T-cell (primary cell): ENCODE measurements at regions not wholly inside any gene's neighbourhood (a gene's known extent, or its start where the extent isn't known, plus 50 kb on each side); places are given as distances from the start of the nearest gene placed in this dataset.

Experiments used
- ATAC-seq, 4 experiments: fragments of 200-7000 bp in 3 of 4; fragments of 150-1000 bp in 1 of 4; cut with Tn5 transposase; replicated peaks in 1 of 4; 1 replicate in 3 of 4; 2 replicates in 1 of 4; pipeline ENCODE4 v1.10.0; 2021; ENCODE audit warnings: moderate library complexity in 3 of 4, mild to moderate bottlenecking in 2 of 4, moderate number of reproducible peaks in 1 of 4
- CTCF ChIA-PET, 2 donors: fragments of 300-600 bp; sonication (Branson Sonifier 250); formaldehyde crosslinking; loops; one replicate each; lab custom pipeline; 2022; ENCODE audit warnings: antibody characterized with exemption in 2 of 2; lab: Charles Lee
- POLR2A ChIA-PET, 2 donors: fragments of 300-600 bp; sonication (Branson Sonifier 250); formaldehyde crosslinking; loops; one replicate each; lab custom pipeline; 2022; ENCODE audit warnings: antibody characterized with exemption in 2 of 2; lab: Charles Lee
- DNase-seq, 35 experiments: peaks; one replicate each; pipeline versions ENCODE4 v3.0.0 to v3.0.0-alpha.2; 2013 to 2023
- H3K27ac ChIP-seq: one replicate; pipeline ENCODE4 v1.5.1; 2013; ENCODE audit warnings: low read length
- H3K27me3 ChIP-seq, 2 experiments: replicated peaks in 1 of 2; 1 replicate in 1 of 2; 2 replicates in 1 of 2; pipeline versions ENCODE4 v1.6.1 to v1.7.0; 2013; ENCODE audit warnings: low read length in 1 of 2, mixed read lengths in 1 of 2; ENCODE audit not compliant: control insufficient read depth in 2 of 2, insufficient read depth in 2 of 2; ENCODE audit errors: extremely low read depth in 1 of 2
- H3K36me3 ChIP-seq, 2 donors: 1 replicate in 1 of 2; 2 replicates in 1 of 2; pipeline versions ENCODE4 v1.6.1 to v1.7.0; 2013; ENCODE audit warnings: low read length in 1 of 2; ENCODE audit not compliant: control insufficient read depth in 2 of 2, insufficient read depth in 1 of 2; ENCODE audit errors: extremely low read depth in 1 of 2
- H3K4me1 ChIP-seq, 2 experiments: 1 replicate in 1 of 2; 2 replicates in 1 of 2; pipeline versions ENCODE4 v1.6.1 to v1.7.0; 2013; ENCODE audit warnings: low read length in 2 of 2, mixed read lengths in 1 of 2; ENCODE audit not compliant: insufficient read depth in 2 of 2, control insufficient read depth in 1 of 2; ENCODE audit errors: extremely low read depth in 1 of 2
- H3K4me3 ChIP-seq, 2 donors: 1 replicate in 1 of 2; 2 replicates in 1 of 2; pipeline versions ENCODE4 v1.5.1 to v1.7.0; 2013; ENCODE audit warnings: mild to moderate bottlenecking in 2 of 2, low read length in 1 of 2, moderate library complexity in 1 of 2; ENCODE audit not compliant: control insufficient read depth in 1 of 2; ENCODE audit errors: extremely low read depth in 1 of 2
- H3K9me3 ChIP-seq: 2 replicates; pipeline ENCODE4 v1.7.0; 2013
- H3K27ac Mint-ChIP-seq, 2 donors: one replicate each; pipeline ENCODE4 v1.8.0; 2020 to 2021; ENCODE audit warnings: mild to moderate bottlenecking in 2 of 2, mixed read lengths in 2 of 2
- H3K27me3 Mint-ChIP-seq, 2 donors: one replicate each; pipeline ENCODE4 v1.8.0; 2021 to 2022; ENCODE audit warnings: mixed read lengths in 2 of 2
- H3K36me3 Mint-ChIP-seq: one replicate; pipeline ENCODE4 v1.8.0; 2021; ENCODE audit warnings: mixed read lengths
- H3K4me1 Mint-ChIP-seq, 3 donors: one replicate each; pipeline ENCODE4 v1.8.0; 2020 to 2022; ENCODE audit warnings: mixed read lengths in 3 of 3, mild to moderate bottlenecking in 1 of 3
- H3K4me3 Mint-ChIP-seq, 3 donors: one replicate each; pipeline ENCODE4 v1.8.0; 2020 to 2022; ENCODE audit warnings: mild to moderate bottlenecking in 3 of 3, mixed read lengths in 3 of 3, moderate library complexity in 3 of 3
- H3K9me3 Mint-ChIP-seq, 3 donors: one replicate each; pipeline ENCODE4 v1.8.0; 2020 to 2022; ENCODE audit warnings: mixed read lengths in 3 of 3
- WGBS: methylation state at CpG from one replicate; pipeline ENCODE4 v1.1.5; 2013; ENCODE audit warnings: missing lambda C conversion rate; ENCODE audit not compliant: insufficient coverage; 5-methylcytosine and 5-hydroxymethylcytosine counted together

- Mint-ChIP-seq H3K27me3 (no peaks in the 10 kb centered on the region), H3K4me1 (no peaks in the 10 kb centered on the region), H3K9me3 (peaks cover 2 to 23% (median 9%) of the 10 kb centered on the region in 3 donors), H3K27ac (no peak overlapping the region), H3K36me3 (no peaks in the 10 kb centered on the region), H3K4me3 (no peak overlapping the region)
- H3K27me3 ChIP-seq = no peaks in the 10 kb centered on the region
- H3K36me3 ChIP-seq = no peaks in the 10 kb centered on the region
- H3K27ac ChIP-seq = no peak overlapping the region
- ChIA-PET POLR2A (no interaction called here), CTCF (no interaction called here)
- H3K4me3 ChIP-seq = no peak overlapping the region
- DNase-seq (no peak), ATAC-seq (no peak)
- 81% methylated on average over 5 of the region's 8 CpGs for WGBS
- no peaks in the 10 kb centered on the region for H3K4me1 ChIP-seq
- no peaks in the 10 kb centered on the region for H3K9me3 ChIP-seq
These were observed 1143.2 kb upstream of the CDH6 start for GRCh38 chr5:30050056-30050815.

GRCh38 chr5:30042677-30043076 lies 1150.8 kb upstream of the CDH6 start:
- DNase-seq (no peak), ATAC-seq (no peak)
- Mint-ChIP-seq H3K4me1 (no peaks in the 10 kb centered on the region), H3K9me3 (peaks cover 11 to 18% (median 12%) of the 10 kb centered on the region in 3 donors), H3K27ac (no peak overlapping the region), H3K27me3 (no peaks in the 10 kb centered on the region), H3K4me3 (no peak overlapping the region), H3K36me3 (no peaks in the 10 kb centered on the region)
- CTCF ChIA-PET = no interaction called here
- Histone ChIP-seq H3K27me3 (no peaks in the 10 kb centered on the region), H3K9me3 (no peaks in the 10 kb centered on the region), H3K4me3 (no peak overlapping the region), H3K36me3 (no peaks in the 10 kb centered on the region), H3K4me1 (no peaks in the 10 kb centered on the region), H3K27ac (no peak overlapping the region)
- POLR2A ChIA-PET = no interaction called here
- 85% methylated on average over 10 of the region's 10 CpGs for WGBS

GRCh38 chr5:30041831-30042385 lies 1151.6 kb upstream of the CDH6 start:
- ATAC-seq (no peak), DNase-seq (no peak)
- H3K27me3 Mint-ChIP-seq = no peaks in the 10 kb centered on the region
- H3K9me3 ChIP-seq = no peaks in the 10 kb centered on the region
- ChIA-PET CTCF (no interaction called here), POLR2A (no interaction called here)
- 74% methylated on average over 7 of the region's 7 CpGs for WGBS
- no peak overlapping the region for H3K27ac ChIP-seq
- no peaks in the 10 kb centered on the region for H3K4me1 Mint-ChIP-seq
- no peaks in the 10 kb centered on the region for H3K4me1 ChIP-seq
- H3K9me3 Mint-ChIP-seq = peaks cover 10 to 15% (median 11%) of the 10 kb centered on the region in 3 donors
- H3K36me3 Mint-ChIP-seq = no peaks in the 10 kb centered on the region
- H3K27me3 ChIP-seq = no peaks in the 10 kb centered on the region
- no peak overlapping the region for H3K4me3 ChIP-seq
- H3K36me3 ChIP-seq = no peaks in the 10 kb centered on the region
- H3K4me3 Mint-ChIP-seq = no peak overlapping the region
- H3K27ac Mint-ChIP-seq = no peak overlapping the region

- H3K4me3 Mint-ChIP-seq = no peak overlapping the region
- Histone ChIP-seq H3K27ac (no peak overlapping the region), H3K9me3 (no peaks in the 10 kb centered on the region), H3K27me3 (no peaks in the 10 kb centered on the region), H3K36me3 (no peaks in the 10 kb centered on the region), H3K4me1 (no peaks in the 10 kb centered on the region), H3K4me3 (no peak overlapping the region)
- H3K27ac Mint-ChIP-seq = no peak overlapping the region
- no peaks in the 10 kb centered on the region for H3K4me1 Mint-ChIP-seq
- DNase-seq = no peak
- no peaks in the 10 kb centered on the region for H3K27me3 Mint-ChIP-seq
- no peaks in the 10 kb centered on the region for H3K36me3 Mint-ChIP-seq
- no peak for ATAC-seq
- CTCF ChIA-PET = no interaction called here
- POLR2A ChIA-PET = no interaction called here
- peaks cover 10 to 12% (median 11%) of the 10 kb centered on the region in 3 donors for H3K9me3 Mint-ChIP-seq
- no CpG with 5 or more reads among the region's 3 CpGs for WGBS
These were observed 1152.2 kb upstream of the CDH6 start for GRCh38 chr5:30041291-30041690.

- Histone ChIP-seq H3K4me3 (no peak overlapping the region), H3K36me3 (no peaks in the 10 kb centered on the region), H3K9me3 (no peaks in the 10 kb centered on the region), H3K27me3 (no peaks in the 10 kb centered on the region), H3K27ac (no peak overlapping the region), H3K4me1 (no peaks in the 10 kb centered on the region)
- 9% methylated on average over 2 of the region's 6 CpGs for WGBS
- H3K4me3 Mint-ChIP-seq = no peak overlapping the region
- no peaks in the 10 kb centered on the region for H3K27me3 Mint-ChIP-seq
- no peak overlapping the region for H3K27ac Mint-ChIP-seq
- peaks cover 6 to 11% (median 10%) of the 10 kb centered on the region in 3 donors for H3K9me3 Mint-ChIP-seq
- H3K36me3 Mint-ChIP-seq = no peaks in the 10 kb centered on the region
- POLR2A ChIA-PET = no interaction called here
- no peak for DNase-seq
- CTCF ChIA-PET = no interaction called here
- no peaks in the 10 kb centered on the region for H3K4me1 Mint-ChIP-seq
- no peak for ATAC-seq
These were observed 1152.9 kb upstream of the CDH6 start for GRCh38 chr5:30040488-30041118.

GRCh38 chr5:30039379-30039778 lies 1154.1 kb upstream of the CDH6 start:
- H3K36me3 Mint-ChIP-seq = no peaks in the 10 kb centered on the region
- Histone ChIP-seq H3K9me3 (no peaks in the 10 kb centered on the region), H3K36me3 (no peaks in the 10 kb centered on the region), H3K27me3 (no peaks in the 10 kb centered on the region), H3K4me3 (no peak overlapping the region), H3K4me1 (no peaks in the 10 kb centered on the region), H3K27ac (no peak overlapping the region)
- peaks cover 10 to 15% (median 10%) of the 10 kb centered on the region in 3 donors for H3K9me3 Mint-ChIP-seq
- ChIA-PET CTCF (no interaction called here), POLR2A (no interaction called here)
- H3K27me3 Mint-ChIP-seq = no peaks in the 10 kb centered on the region
- H3K27ac Mint-ChIP-seq = no peak overlapping the region
- H3K4me1 Mint-ChIP-seq = no peaks in the 10 kb centered on the region
- no peak overlapping the region for H3K4me3 Mint-ChIP-seq
- ATAC-seq = no peak
- no peak for DNase-seq
